ENCODE measurements at regions not wholly inside any gene's neighbourhood (a gene's known extent, or its start where the extent isn't known, plus 50 kb on each side); places are given as distances from the start of the nearest gene placed in this dataset.

- no peak for TF ChIP-seq CTCF (IDR thresholded peaks at IDR 0.05)
- TF ChIP-seq POLR2A (IDR thresholded peaks at IDR 0.05): no peak
Observed at GRCh38 chr2:156237558-156237957, 95.0 kb downstream of the NR4A2 start.
